IMR-90 (cell line): ENCODE measurements at regions not wholly inside any gene's neighbourhood (a gene's known extent, or its start where the extent isn't known, plus 50 kb on each side); places are given as distances from the start of the nearest gene placed in this dataset.

Experiments used
- ATAC-seq: fragments of 200-7000 bp; cut with Tn5 transposase; 2 replicates; pipeline ENCODE4 v1.9.1; 2020; ENCODE audit warnings: low read depth, mild to moderate bottlenecking, moderate library complexity
- BruUV-seq: library from RNA; stranded (reverse); fragments of 400-500 nt; replicated peaks from 2 replicates; lab custom pipeline; 2021; lab: Mats Ljungman, UMichigan
- CTCF ChIA-PET: fragments of 300-600 bp; formaldehyde crosslinking; extraction: SDS; loops from one replicate; lab custom pipeline; 2021; ENCODE audit warnings: antibody characterized with exemption; lab: Yijun Ruan, JAX
- POLR2A ChIA-PET: fragments of 300-600 bp; sonication (Branson Sonifier 250); formaldehyde crosslinking; loops from one replicate; lab custom pipeline; 2022; ENCODE audit warnings: antibody characterized with exemption; ENCODE audit not compliant: unreplicated experiment; lab: Charles Lee
- DNase-seq: peaks from one replicate; pipeline ENCODE4 v3.0.0; 2013
- H2AFZ ChIP-seq: replicated peaks from 2 replicates; pipeline ENCODE3; 2013; ENCODE audit warnings: low read length, mild to moderate bottlenecking; ENCODE audit not compliant: poor library complexity
- H2AK5ac ChIP-seq: 2 replicates; pipeline ENCODE4 v1.6.1; 2013; ENCODE audit warnings: low read depth, low read length, inconsistent platforms
- H2AK9ac ChIP-seq: replicated peaks from 2 replicates; pipeline ENCODE3; 2013; ENCODE audit warnings: mild to moderate bottlenecking, low read depth, low read length, moderate library complexity; ENCODE audit not compliant: poor library complexity
- H2BK120ac ChIP-seq: 2 replicates; pipeline ENCODE4 v1.6.1; 2013; ENCODE audit warnings: low read depth, low read length, inconsistent platforms
- H2BK15ac ChIP-seq: 3 replicates; pipeline ENCODE4 v1.6.1; 2013; ENCODE audit warnings: low read depth, low read length, inconsistent platforms
- H2BK20ac ChIP-seq: 2 replicates; pipeline ENCODE4 v1.6.1; 2013; ENCODE audit warnings: low read depth, mild to moderate bottlenecking, inconsistent platforms, low read length, moderate library complexity
- H2BK5ac ChIP-seq: 2 replicates; pipeline ENCODE4 v1.6.1; 2013; ENCODE audit warnings: mild to moderate bottlenecking, low read depth, low read length, inconsistent platforms; ENCODE audit not compliant: poor library complexity, severe bottlenecking
- H3K14ac ChIP-seq: replicated peaks from 2 replicates; pipeline ENCODE4 v1.6.1; 2013; ENCODE audit warnings: low read depth, low read length, inconsistent platforms
- H3K18ac ChIP-seq: 2 replicates; pipeline ENCODE4 v1.6.1; 2013; ENCODE audit warnings: low read depth, low read length, control low read depth
- H3K23ac ChIP-seq: 2 replicates; pipeline ENCODE4 v1.6.1; 2013; ENCODE audit warnings: low read depth, low read length, inconsistent platforms
- H3K27ac ChIP-seq: 2 replicates; pipeline ENCODE4 v1.5.1; 2013; ENCODE audit warnings: mild to moderate bottlenecking, control low read depth, low read length; ENCODE audit not compliant: insufficient read depth
- H3K27me3 ChIP-seq: 2 replicates; pipeline ENCODE4 v1.6.1; 2013; ENCODE audit warnings: low read length; ENCODE audit not compliant: control insufficient read depth, insufficient read depth
- H3K36me3 ChIP-seq: 2 replicates; pipeline ENCODE4 v1.6.1; 2013; ENCODE audit warnings: low read length, mixed read lengths; ENCODE audit not compliant: control insufficient read depth, insufficient read depth
- H3K4ac ChIP-seq: 2 replicates; pipeline ENCODE4 v1.6.1; 2013; ENCODE audit warnings: low read depth, low read length, inconsistent platforms
- H3K4me1 ChIP-seq: 2 replicates; pipeline ENCODE4 v1.6.1; 2013; ENCODE audit warnings: low read length, mixed read lengths; ENCODE audit not compliant: control insufficient read depth, insufficient read depth
- H3K4me2 ChIP-seq: 2 replicates; pipeline ENCODE4 v1.6.1; 2013; ENCODE audit warnings: low read depth, mild to moderate bottlenecking, control low read depth, low read length, moderate library complexity
- H3K4me3 ChIP-seq: 2 replicates; pipeline ENCODE4 v1.5.1; 2013; ENCODE audit warnings: low read depth, mild to moderate bottlenecking, control low read depth, low read length, moderate library complexity; ENCODE audit not compliant: insufficient read depth
- H3K56ac ChIP-seq: 2 replicates; pipeline ENCODE4 v1.6.1; 2013; ENCODE audit warnings: low read length, inconsistent platforms; ENCODE audit not compliant: insufficient read depth; ENCODE audit errors: extremely low read depth
- H3K79me1 ChIP-seq, 2 experiments: 2 replicates each; pipeline ENCODE4 v1.6.1; 2013; ENCODE audit warnings: low read length in 2 of 2, inconsistent platforms in 1 of 2, low read depth in 1 of 2
- H3K9ac ChIP-seq: 2 replicates; pipeline ENCODE4 v1.6.1; 2013; ENCODE audit warnings: low read depth, low read length, control low read depth
- H3K9me1 ChIP-seq: 2 replicates; pipeline ENCODE4 v1.6.1; 2013; ENCODE audit warnings: low read length, inconsistent platforms; ENCODE audit not compliant: insufficient read depth
- H3K9me3 ChIP-seq: 2 replicates; pipeline ENCODE4 v1.6.1; 2013; ENCODE audit warnings: low read length; ENCODE audit not compliant: control insufficient read depth, insufficient read depth
- H4K20me1 ChIP-seq: 2 replicates; pipeline ENCODE4 v1.6.1; 2013; ENCODE audit warnings: low read length, inconsistent platforms; ENCODE audit not compliant: insufficient read depth
- H4K5ac ChIP-seq: 2 replicates; pipeline ENCODE4 v1.6.1; 2013; ENCODE audit warnings: mild to moderate bottlenecking, low read depth, low read length, control low read depth
- H4K8ac ChIP-seq, 2 experiments: 2 replicates each; pipeline ENCODE4 v1.6.1; 2013; ENCODE audit warnings: low read depth in 2 of 2, low read length in 2 of 2, control low read depth in 1 of 2, inconsistent platforms in 1 of 2
- H4K91ac ChIP-seq: 2 replicates; pipeline ENCODE4 v1.6.1; 2013; ENCODE audit warnings: low read depth, low read length, inconsistent platforms; ENCODE audit not compliant: insufficient read depth
- BHLHE40 ChIP-seq: fragments of 150-350 bp; IDR thresholded peaks from 2 replicates; pipeline ENCODE4 v1.6.1; 2016; ENCODE audit warnings: mild to moderate bottlenecking, low read depth, low read length
- CEBPB ChIP-seq: IDR thresholded peaks from 2 replicates; pipeline ENCODE4 v1.6.1; 2012; ENCODE audit warnings: low read depth, low read length, improper control_type of control experiment
- CHD1 ChIP-seq: IDR thresholded peaks from 2 replicates; pipeline ENCODE4 v1.6.1; 2012; ENCODE audit warnings: low read depth, low read length, improper control_type of control experiment
- FOS ChIP-seq: fragments of 150-350 bp; IDR thresholded peaks from 2 replicates; pipeline ENCODE4 v1.6.1; 2016; ENCODE audit warnings: low read depth, low read length
- MAZ ChIP-seq: IDR thresholded peaks from 2 replicates; pipeline ENCODE4 v1.6.1; 2012; ENCODE audit warnings: low read depth, mild to moderate bottlenecking, low read length, improper control_type of control experiment, moderate library complexity, borderline replicate concordance
- NFE2L2 ChIP-seq: fragments of 150-350 bp; IDR thresholded peaks from 2 replicates; pipeline ENCODE4 v1.6.1; 2016; ENCODE audit warnings: low read depth, mild to moderate bottlenecking, low read length
- POLR2A ChIP-seq: IDR thresholded peaks from 2 replicates; pipeline ENCODE4 v1.6.1; 2012; ENCODE audit warnings: mild to moderate bottlenecking, low read depth, low read length
- RCOR1 ChIP-seq: IDR thresholded peaks from 2 replicates; pipeline ENCODE4 v1.6.1; 2012; ENCODE audit warnings: mild to moderate bottlenecking, low read length, improper control_type of control experiment; ENCODE audit not compliant: insufficient replicate concordance
- RFX5 ChIP-seq: IDR thresholded peaks from 2 replicates; pipeline ENCODE4 v1.8.0; 2012; ENCODE audit warnings: low read depth, mild to moderate bottlenecking, low read length, moderate library complexity
- USF2 ChIP-seq: fragments of 150-350 bp; IDR thresholded peaks from 2 replicates; pipeline ENCODE4 v1.6.1; 2017; ENCODE audit warnings: mild to moderate bottlenecking, antibody characterized with exemption, low read length, low read depth
- WGBS, 2 experiments: methylation state at CpG; one replicate each; pipeline versions ENCODE4 v1.1.5 to v1.1.7; 2013; ENCODE audit warnings: missing lambda C conversion rate in 2 of 2; ENCODE audit not compliant: insufficient read length in 1 of 2; ENCODE audit errors: extremely low coverage in 2 of 2; 5-methylcytosine and 5-hydroxymethylcytosine counted together
- dilution Hi-C: fragments of 300-500 bp; cut with HindIII; formaldehyde crosslinking; loops from one replicate; pipeline ENCODE4 v1.14.3; 2018; ENCODE audit warnings: low sequenced_read_pairs; ENCODE audit not compliant: unreplicated experiment
- in situ Hi-C: fragments of 300-500 bp; cut with MboI; formaldehyde crosslinking; loops from 3 replicates; pipeline ENCODE4 v1.14.3; 2019; ENCODE audit warnings: low sequenced_read_pairs, inconsistent platforms, mixed read lengths
- intact Hi-C: fragments of 100-400 bp; cut with micrococcal nuclease; formaldehyde crosslinking; loops from 2 replicates; pipeline ENCODE4 v1.10.0; 2022
- TF ChIP-seq, protein P1 (sequence below): fragments of 150-350 bp; IDR thresholded peaks from 2 replicates; pipeline ENCODE4 v1.6.1; 2016; ENCODE audit warnings: low read depth, mild to moderate bottlenecking, low read length, moderate library complexity, borderline replicate concordance

DNA sequence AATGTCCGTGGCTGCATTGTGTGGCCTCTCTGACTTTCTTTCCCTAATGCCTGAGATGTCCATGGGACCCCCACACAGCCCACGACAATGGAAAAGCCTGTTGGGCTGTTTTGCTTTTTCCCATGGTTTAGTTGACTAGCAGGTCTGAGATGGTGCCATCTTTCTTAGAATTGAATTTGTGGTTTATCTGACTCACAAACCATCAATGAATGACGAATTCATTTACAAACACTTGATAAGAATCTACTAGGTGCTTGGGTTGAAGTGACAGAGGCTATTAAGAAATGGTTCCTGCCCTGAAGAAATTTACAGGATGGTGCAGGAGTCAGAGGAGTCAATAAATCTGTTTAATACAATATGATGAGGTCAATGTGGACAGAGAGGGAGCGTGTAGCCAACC, 75.4 kb downstream of the OTUD1 start:
- no peak overlapping the region for H2BK20ac ChIP-seq
- no peak overlapping the region for H3K4ac ChIP-seq
- H3K9ac ChIP-seq = no peak overlapping the region
- H2AK9ac ChIP-seq = no peak overlapping the region
- H3K9me3 ChIP-seq = no peaks in the 10 kb centered on the region; the same call in 1 of the 2 replicates
- DNase-seq = no peak
- CTCF ChIA-PET = no interaction called here
- no peaks in the 10 kb centered on the region for H3K79me1 ChIP-seq
- H2BK15ac ChIP-seq = no peak overlapping the region
- H3K9me1 ChIP-seq = no peaks in the 10 kb centered on the region
- dilution Hi-C loops (no loop called here), in situ Hi-C loops (no loop called here), intact Hi-C loops (no loop called here)
- POLR2A ChIA-PET = interaction anchor here (0.6 kb wide), 1 partner anchor 1732 kb away, joined by 3 read pairs; no protein-coding TSS in a partner anchor
- 40% methylated on average over 1 of the region's 4 CpGs; no CpG with 5 or more reads in 1 of the 2 experiments for WGBS, 2 experiments
- no peak overlapping the region for H2BK120ac ChIP-seq
- no peak overlapping the region for H2BK5ac ChIP-seq
- no peaks in the 10 kb centered on the region for H3K4me1 ChIP-seq
- H3K18ac ChIP-seq = no peak overlapping the region
- TF ChIP-seq RFX5 = no peak
- TF ChIP-seq NFE2L2 = no peak
- no peak for TF ChIP-seq POLR2A
- TF ChIP-seq RCOR1 = no peak
- TF ChIP-seq MAZ = no peak
- TF ChIP-seq, protein P1, sequence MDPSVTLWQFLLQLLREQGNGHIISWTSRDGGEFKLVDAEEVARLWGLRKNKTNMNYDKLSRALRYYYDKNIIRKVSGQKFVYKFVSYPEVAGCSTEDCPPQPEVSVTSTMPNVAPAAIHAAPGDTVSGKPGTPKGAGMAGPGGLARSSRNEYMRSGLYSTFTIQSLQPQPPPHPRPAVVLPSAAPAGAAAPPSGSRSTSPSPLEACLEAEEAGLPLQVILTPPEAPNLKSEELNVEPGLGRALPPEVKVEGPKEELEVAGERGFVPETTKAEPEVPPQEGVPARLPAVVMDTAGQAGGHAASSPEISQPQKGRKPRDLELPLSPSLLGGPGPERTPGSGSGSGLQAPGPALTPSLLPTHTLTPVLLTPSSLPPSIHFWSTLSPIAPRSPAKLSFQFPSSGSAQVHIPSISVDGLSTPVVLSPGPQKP = no peak
- no peak for TF ChIP-seq CHD1
- TF ChIP-seq BHLHE40 = no peak
- no peak for TF ChIP-seq CEBPB
- TF ChIP-seq FOS = no peak
- no peak for TF ChIP-seq USF2
- no peak overlapping the region for H2AFZ ChIP-seq
- H4K20me1 ChIP-seq = no peaks in the 10 kb centered on the region
- no peak overlapping the region for H4K91ac ChIP-seq
- no peak overlapping the region for H3K14ac ChIP-seq
- H4K5ac ChIP-seq = no peak overlapping the region
- no peak overlapping the region for H3K4me3 ChIP-seq
- no peak overlapping the region for H3K56ac ChIP-seq
- no peak for ATAC-seq
- no TSS peak for BruUV-seq
- H2AK5ac ChIP-seq = no peak overlapping the region
- H3K4me2 ChIP-seq = no peak overlapping the region
- no peak overlapping the region for H3K27ac ChIP-seq
- no peaks in the 10 kb centered on the region for H3K27me3 ChIP-seq
- no peaks in the 10 kb centered on the region for H3K36me3 ChIP-seq
- no peak overlapping the region for H4K8ac ChIP-seq
- H3K23ac ChIP-seq = no peak overlapping the region
